OCI-LY3 (cell line): ENCODE measurements at regions not wholly inside any gene's neighbourhood (a gene's known extent, or its start where the extent isn't known, plus 50 kb on each side); places are given as distances from the start of the nearest gene placed in this dataset.

ENCODE experiments used
- CTCF ChIP-seq: fragments of 200-600, 300-600 bp; sonication (generic); IDR thresholded peaks from 2 replicates; pipeline ENCODE4 v1.5.1; 2014; ENCODE audit warnings: antibody characterized with exemption, low read length, low read depth
- EZH2phosphoT487 ChIP-seq: fragments of 200-600 bp; shearing (Covaris generic); IDR thresholded peaks from 2 replicates; pipeline ENCODE4 v1.6.1; 2018; ENCODE audit warnings: antibody characterized with exemption, mixed run types, low read depth

DNA sequence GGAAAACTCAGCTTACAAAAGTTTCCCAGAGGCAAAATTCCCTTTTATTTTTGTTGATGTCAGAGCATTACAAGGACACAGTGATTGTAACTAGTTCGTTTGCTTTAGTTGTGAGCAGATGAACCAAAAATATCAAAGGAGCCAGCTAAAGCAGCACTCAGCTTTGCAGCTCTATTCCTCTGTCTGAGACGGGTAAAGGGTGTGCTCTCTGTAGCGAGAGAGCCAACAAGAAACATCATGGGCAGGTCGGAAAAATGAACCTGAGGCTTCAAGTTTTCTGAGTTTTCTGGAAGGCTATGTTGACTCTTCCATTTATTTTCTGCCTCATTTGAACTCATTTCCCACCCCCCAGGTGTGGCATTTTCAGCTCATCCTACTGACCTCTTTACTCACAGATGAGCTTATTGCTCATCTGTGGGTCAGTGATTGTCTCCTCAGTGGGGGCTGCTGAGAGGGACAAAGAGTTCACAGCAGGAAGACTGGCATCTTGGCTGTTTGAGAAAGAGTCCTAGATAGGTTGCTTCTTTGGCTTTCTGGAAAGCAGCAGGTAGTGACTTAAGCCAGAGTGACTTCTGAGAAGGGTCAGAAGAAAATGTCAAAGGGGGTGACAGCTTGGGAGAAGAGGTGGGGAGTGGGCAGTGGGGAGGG lies 66.6 kb upstream of the EPC2 start:
- TF ChIP-seq CTCF (no peak), EZH2phosphoT487 (no peak)
